ENCODE measurements at regions not wholly inside any gene's neighbourhood (a gene's known extent, or its start where the extent isn't known, plus 50 kb on each side); places are given as distances from the start of the nearest gene placed in this dataset.

DNA sequence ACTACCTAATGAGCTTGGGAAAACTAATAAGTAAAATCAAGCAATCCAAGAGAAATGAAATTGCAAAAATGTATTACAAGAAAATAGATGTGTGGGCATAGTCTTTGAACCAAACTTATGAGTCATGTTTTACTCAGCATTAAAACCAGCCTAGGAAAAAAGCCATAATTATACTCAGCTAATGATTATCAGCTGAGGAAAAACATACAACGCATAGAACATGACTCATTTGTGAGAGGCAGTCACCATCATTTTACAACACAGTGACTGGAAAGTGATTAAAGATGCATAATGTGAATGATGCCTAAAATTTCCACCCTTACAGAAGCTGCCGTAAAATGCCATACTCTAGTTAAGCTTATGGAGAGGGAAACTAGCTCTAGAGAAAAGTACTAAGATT lies 238.0 kb upstream of the EOMES start:
- DNase-seq, result no peak

DNA sequence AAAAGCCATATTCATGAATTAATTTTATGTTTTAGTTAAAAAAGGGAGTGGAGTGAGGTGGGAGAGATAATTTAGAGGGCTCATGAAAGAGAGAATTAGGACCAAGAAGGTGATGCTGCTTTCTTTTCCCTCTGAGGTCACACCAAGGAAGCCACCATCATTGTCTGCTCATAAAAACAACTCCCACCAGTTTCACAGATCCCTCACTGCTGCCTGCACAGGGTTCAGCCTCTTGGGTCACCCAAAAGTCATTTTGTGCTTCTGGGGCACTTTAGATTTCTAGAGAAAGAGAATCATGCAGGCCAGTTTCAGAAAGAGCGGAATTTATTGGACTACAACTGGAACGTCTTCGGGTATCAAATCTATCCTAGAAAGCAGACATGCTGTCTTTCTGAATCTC lies 241.4 kb upstream of the EOMES start:
- no peak for DNase-seq

- no peak for DNase-seq
These were observed 249.5 kb upstream of the EOMES start for GRCh38 chr3:27971600-27971999.

DNA sequence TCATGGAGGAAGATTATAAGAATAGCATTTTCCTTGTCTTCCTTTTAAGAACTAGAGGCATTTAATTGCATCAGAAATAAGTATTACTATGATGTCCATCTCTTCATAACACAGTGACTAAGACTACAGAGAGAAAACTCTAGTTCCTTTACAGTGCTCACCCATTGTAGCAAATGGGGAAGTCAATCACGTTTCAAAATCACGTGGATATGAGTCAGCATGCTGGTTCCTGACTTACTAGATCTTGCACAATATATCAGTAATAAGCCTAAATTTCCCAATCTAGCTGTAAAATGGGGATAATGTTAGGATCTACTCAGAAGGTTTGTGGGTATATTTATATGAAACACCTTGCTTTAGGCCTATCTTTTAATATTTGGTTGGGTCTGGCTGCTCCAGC lies 254.8 kb upstream of the EOMES start:
- DNase-seq, result no peak

DNA sequence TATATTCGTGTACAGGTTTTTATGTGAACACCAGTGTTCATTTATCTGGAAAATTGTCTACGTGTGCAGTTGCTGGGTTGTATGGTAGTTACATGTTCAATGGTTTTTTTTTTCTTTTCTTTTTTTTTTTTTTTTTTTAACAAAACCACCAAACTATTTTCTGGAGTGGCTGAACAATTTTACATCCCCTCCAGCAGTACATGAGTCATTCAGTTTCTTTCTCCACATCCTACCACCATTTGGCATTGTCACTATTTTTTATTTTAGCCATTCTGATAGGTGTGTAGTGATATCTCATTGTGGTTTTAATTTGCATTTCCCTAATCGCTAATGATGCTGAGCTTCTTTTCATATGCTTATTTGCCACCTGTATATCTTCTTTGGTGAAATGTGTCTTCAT lies 256.3 kb upstream of the EOMES start:
- no peak for DNase-seq

DNA sequence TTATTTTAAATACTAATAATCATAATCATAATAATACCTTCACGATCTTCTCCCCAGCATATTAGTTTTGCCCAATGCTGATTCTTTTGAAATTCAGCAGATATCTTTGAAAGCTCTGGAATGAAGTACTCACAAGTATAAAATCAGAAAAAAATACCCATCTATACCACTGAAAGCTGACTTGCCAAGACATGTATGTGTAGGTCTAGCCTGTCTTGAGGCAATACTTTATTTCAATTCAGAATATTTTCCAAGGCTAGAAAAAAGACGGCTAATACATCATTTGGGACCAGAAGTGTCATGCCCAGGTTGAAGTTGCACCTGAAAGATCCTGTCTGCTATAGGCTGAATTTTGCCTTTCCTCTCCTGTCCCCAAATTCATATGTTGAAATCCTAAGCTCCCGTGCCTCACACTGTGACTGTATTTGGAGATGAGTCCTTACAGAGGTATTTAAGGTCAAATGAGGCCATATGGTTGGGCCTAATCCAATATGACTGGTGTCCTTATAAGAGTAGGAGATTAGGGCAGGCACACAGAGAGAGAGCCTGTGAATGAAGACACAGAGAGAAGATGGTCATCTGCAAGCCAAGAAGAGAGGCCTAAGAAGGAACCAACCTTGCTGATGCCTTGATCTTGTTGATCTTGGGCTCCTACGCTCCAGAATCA lies 255.9 kb upstream of the CMC1 start:
- no peak for DNase-seq

DNA sequence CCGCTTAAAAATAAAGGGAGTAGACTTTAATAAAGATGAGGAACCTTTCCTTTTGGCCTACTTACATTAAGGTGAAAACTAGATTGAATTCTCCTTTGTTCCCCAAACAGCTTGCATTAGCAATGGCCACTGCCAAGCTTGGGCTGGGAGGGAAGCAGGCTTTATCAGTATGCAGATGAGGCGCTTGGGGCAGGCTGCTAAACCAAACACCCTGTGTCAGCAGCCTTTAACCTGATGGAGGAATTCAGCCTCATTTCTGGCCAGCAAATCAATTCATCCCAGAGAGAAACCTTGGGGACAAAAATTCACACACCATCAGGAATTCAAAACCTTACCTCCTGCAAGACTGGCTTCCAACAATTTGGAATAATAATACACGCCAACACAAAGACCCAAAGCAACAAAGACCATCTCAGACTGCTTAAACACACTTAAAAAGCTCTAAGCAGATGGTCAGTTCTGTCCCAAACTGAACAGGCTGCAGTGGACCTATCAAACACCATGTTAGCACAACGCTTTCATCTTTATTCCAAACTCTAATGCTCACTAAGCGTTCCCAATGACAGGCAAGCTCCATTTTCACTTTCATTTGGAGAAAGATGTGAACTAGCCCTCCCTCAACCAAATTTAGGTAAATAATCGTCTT lies 255.1 kb upstream of the CMC1 start:
- no peak for DNase-seq

- no peak for DNase-seq
These were observed 251.1 kb upstream of the CMC1 start for GRCh38 chr3:27990324-27990723.

- DNase-seq, result no peak
These were observed 250.6 kb upstream of the CMC1 start for GRCh38 chr3:27990837-27991236.

- DNase-seq, result no peak
These were observed 248.4 kb upstream of the CMC1 start for GRCh38 chr3:27993051-27993450.

GRCh38 chr3:28000608-28001007 lies 240.8 kb upstream of the CMC1 start:
- no peak for DNase-seq

GRCh38 chr3:28008235-28008634 lies 233.2 kb upstream of the CMC1 start:
- no peak for DNase-seq

DNA sequence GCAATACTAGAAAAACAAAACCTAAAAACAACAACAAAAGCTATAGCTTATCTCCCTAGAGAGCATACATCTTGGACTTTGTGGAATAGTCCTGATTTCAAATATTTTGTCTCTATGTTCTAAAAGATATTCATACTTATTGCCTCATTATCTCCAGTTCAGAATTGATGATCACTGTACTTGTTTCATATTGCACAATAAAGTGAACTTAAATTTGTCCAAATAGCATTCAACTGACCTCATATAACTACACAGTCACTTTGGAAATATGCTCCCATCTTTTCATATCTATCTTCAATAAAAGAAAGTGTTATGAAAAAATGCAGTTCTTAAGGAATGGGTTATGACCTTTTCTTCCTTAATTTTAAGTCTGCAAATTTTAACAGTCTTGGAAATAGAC lies 228.6 kb upstream of the CMC1 start:
- no peak for DNase-seq

GRCh38 chr3:28013864-28014473 lies 227.4 kb upstream of the CMC1 start:
- DNase-seq, result no peak

- no peak for DNase-seq
These were observed 222.3 kb upstream of the CMC1 start for GRCh38 chr3:28018925-28019718.

DNA sequence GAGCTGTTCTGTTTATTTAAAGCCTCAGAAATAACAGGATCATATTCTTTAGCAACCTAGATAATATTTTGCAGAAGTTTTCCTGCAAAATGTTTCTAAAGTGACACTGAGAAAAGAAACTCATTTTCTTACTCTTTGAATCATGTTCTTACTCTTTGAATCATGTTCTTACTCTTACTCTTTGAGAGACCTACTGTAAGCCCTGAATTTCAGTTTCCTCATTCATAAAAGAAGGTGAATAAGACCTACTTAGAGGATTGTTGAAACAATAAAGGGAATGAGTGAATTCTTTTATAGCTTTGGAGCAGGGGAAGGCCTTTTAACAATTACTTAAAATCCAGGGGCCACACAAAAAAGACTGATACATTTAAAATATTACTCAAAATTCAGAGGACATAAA lies 221.7 kb upstream of the CMC1 start:
- DNase-seq, result no peak

DNA sequence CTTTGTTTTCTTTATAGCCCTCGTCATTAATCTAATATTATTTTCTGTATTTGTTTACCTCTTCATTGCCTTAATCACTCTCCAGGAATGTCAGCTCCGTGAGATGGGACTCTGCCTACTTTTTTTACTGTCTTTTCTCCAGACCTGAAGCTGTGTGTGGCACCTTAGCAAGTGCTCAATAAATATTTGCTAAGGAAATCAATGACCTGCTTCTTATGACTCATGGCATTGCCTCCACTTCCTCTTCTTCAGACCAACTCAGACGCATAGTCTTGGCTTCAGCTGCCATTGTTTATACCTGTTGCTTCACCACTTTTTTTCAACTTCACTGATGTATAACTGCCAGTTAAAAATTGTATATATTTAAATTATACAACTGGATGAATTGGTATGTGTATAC lies 218.5 kb upstream of the CMC1 start:
- DNase-seq, result no peak

DNA sequence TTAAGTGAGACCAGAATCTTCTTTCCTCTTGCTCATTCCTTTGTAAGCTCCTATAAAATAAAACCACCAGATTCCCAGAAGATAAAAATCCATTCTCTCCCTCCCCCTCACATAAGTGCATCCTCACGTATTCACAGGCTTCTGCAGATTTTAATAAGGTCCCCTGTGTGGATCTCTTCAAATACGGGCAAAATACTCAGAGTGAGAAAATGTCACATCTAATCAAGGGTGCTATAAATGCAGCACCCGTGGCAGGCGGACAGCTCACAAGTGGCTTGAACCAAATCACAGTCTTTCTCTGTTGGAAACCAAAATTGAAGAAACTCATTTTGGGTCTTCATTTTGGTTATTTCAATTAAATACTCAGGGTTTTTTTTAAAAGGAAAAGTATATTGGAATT lies 212.9 kb upstream of the CMC1 start:
- no peak for DNase-seq

- DNase-seq, result no peak
These were observed 208.2 kb upstream of the CMC1 start for GRCh38 chr3:28033059-28033784.

GRCh38 chr3:28036599-28037575 lies 204.5 kb upstream of the CMC1 start:
- no peak for DNase-seq

DNA sequence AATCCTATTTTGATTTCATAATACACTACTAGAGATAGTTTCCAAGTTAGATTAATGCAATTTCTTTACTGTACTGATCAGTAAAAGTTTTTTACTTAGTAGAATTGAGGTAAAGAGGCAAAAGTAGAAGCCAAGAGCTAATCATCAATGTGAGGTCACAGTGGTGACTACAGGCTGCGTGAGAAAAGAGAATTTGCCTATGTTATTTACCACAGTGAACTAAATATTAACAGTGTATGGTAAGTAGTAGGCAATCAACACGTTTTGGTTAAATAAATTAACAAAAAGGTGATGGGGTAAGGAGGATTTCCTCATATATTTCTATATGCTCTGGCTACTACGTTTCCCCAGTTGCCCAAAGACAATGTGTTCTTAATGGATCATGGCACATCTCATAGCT lies 202.2 kb upstream of the CMC1 start:
- DNase-seq, result no peak

- DNase-seq, result no peak
These were observed 201.6 kb upstream of the CMC1 start for GRCh38 chr3:28039829-28040228.
